HepG2 (cell line): ENCODE measurements at regions not wholly inside any gene's neighbourhood (a gene's known extent, or its start where the extent isn't known, plus 50 kb on each side); places are given as distances from the start of the nearest gene placed in this dataset.

Source experiments
- ATAC-seq: fragments of 200-7000 bp; cut with Tn5 transposase; 3 replicates; pipeline ENCODE4 v1.9.1; 2020; ENCODE audit warnings: mild to moderate bottlenecking, moderate library complexity
- BruUV-seq: library from RNA; stranded (reverse); fragments of 400-500 nt; replicated peaks from 2 replicates; lab custom pipeline; 2021; lab: Mats Ljungman, UMichigan
- CTCF ChIA-PET: fragments of 300-600 bp; formaldehyde crosslinking; extraction: SDS; loops from one replicate; lab custom pipeline; 2021; ENCODE audit warnings: low total read pairs, inconsistent platforms, low intra/inter-chr PET ratio; lab: Yijun Ruan, JAX
- POLR2A ChIA-PET: fragments of 350-600 bp; sonication (Branson Sonifier 250); formaldehyde crosslinking; loops from one replicate; lab custom pipeline; 2020; ENCODE audit warnings: antibody characterized with exemption, inconsistent platforms; lab: Yijun Ruan, JAX
- DNase-seq: peaks from one replicate; pipeline ENCODE4 v3.0.0-alpha.2; 2015; ENCODE audit warnings: low spot score
- FAIRE-seq: peaks from 3 replicates; lab custom pipeline; 2011; peaks lifted over from hg19 to GRCh38; lab: Jason Lieb, UNC
- H2AFZ ChIP-seq: one replicate; pipeline ENCODE4 v1.6.1; 2011; ENCODE audit warnings: low read length, inconsistent platforms
- H3K27ac ChIP-seq: fragments of 300-600 bp; 3 replicates; pipeline ENCODE4 v1.8.0; 2011; ENCODE audit warnings: mixed run types, mild to moderate bottlenecking, mixed read lengths, low read length, inconsistent platforms; ENCODE audit not compliant: insufficient read depth; ENCODE audit errors: extremely low read length
- H3K27me3 ChIP-seq, 2 experiments: fragments of 200-600 bp in 1 of 2; 2 replicates in 1 of 2; 3 replicates in 1 of 2; pipeline versions ENCODE4 v1.6.0 to v1.8.0; 2011; ENCODE audit warnings: low read length in 2 of 2, mild to moderate bottlenecking in 2 of 2, moderate library complexity in 2 of 2, inconsistent platforms in 1 of 2; ENCODE audit not compliant: insufficient read depth in 2 of 2, control insufficient read depth in 1 of 2
- H3K36me3 ChIP-seq, 2 experiments: fragments of 200-600 bp in 1 of 2; replicated peaks in 1 of 2; 2 replicates in 1 of 2; 3 replicates in 1 of 2; pipeline versions ENCODE4 v1.5.1 to v1.8.0; 2011; ENCODE audit warnings: low read length in 2 of 2, inconsistent platforms in 1 of 2; ENCODE audit not compliant: insufficient read depth in 2 of 2, control insufficient read depth in 1 of 2
- H3K4me1 ChIP-seq: 2 replicates; pipeline ENCODE4 v1.5.1; 2012; ENCODE audit warnings: low read length, inconsistent platforms; ENCODE audit not compliant: insufficient read depth
- H3K4me2 ChIP-seq: 2 replicates; pipeline ENCODE4 v1.6.0; 2011; ENCODE audit warnings: low read depth, low read length, inconsistent platforms
- H3K4me3 ChIP-seq, 3 experiments: fragments of 200-600 bp in 1 of 3; sonication (generic), shearing (Covaris generic) in 1 of 3; replicated peaks in 1 of 3; 2 replicates each; pipeline ENCODE4 v1.5.1; 2011 to 2016; ENCODE audit warnings: low read length in 3 of 3, inconsistent platforms in 2 of 3, low read depth in 2 of 3, mild to moderate bottlenecking in 2 of 3, control low read depth in 1 of 3, mixed read lengths in 1 of 3; ENCODE audit not compliant: insufficient read depth in 1 of 3
- H3K79me2 ChIP-seq: one replicate; pipeline ENCODE4 v1.6.1; 2011; ENCODE audit warnings: low read length, inconsistent platforms; ENCODE audit not compliant: insufficient read depth
- H3K9ac ChIP-seq: 2 replicates; pipeline ENCODE4 v1.6.0; 2011; ENCODE audit warnings: mild to moderate bottlenecking, low read depth, low read length, inconsistent platforms; ENCODE audit not compliant: insufficient read depth
- H3K9me3 ChIP-seq: 2 replicates; pipeline ENCODE4 v1.5.1; 2012; ENCODE audit warnings: mild to moderate bottlenecking, low read length
- H4K20me1 ChIP-seq: 2 replicates; pipeline ENCODE4 v1.6.0; 2011; ENCODE audit warnings: inconsistent platforms, mild to moderate bottlenecking, low read length, moderate library complexity; ENCODE audit not compliant: insufficient read depth
- ARNT2 ChIP-seq: sonication (generic); formaldehyde crosslinking; IDR thresholded peaks from 2 replicates; pipeline ENCODE4 v1.8.0; 2022; ENCODE audit warnings: mild to moderate bottlenecking, low read depth, missing genetic modification reagents, moderate library complexity
- EEA1 ChIP-seq: sonication (generic); formaldehyde crosslinking; IDR thresholded peaks from 2 replicates; pipeline ENCODE4 v1.5.1; 2020; ENCODE audit warnings: mild to moderate bottlenecking, missing genetic modification reagents, borderline replicate concordance
- EP300 ChIP-seq, 3 experiments: sonication (generic) in 1 of 3; formaldehyde crosslinking in 1 of 3; IDR thresholded peaks; 2 replicates each; pipeline versions ENCODE4 v1.5.1 to v1.6.1; 2011 to 2020; ENCODE audit warnings: low read depth in 2 of 3, low read length in 2 of 3, borderline replicate concordance in 1 of 3, improper control_type of control experiment in 1 of 3, mild to moderate bottlenecking in 1 of 3, missing genetic modification reagents in 1 of 3, moderate library complexity in 1 of 3
- GZF1 ChIP-seq: sonication (generic); formaldehyde crosslinking; IDR thresholded peaks from 2 replicates; pipeline ENCODE4 v1.5.1; 2020; ENCODE audit warnings: mild to moderate bottlenecking, missing genetic modification reagents
- HNF4G ChIP-seq, 2 experiments: sonication (generic) in 1 of 2; formaldehyde crosslinking in 1 of 2; IDR thresholded peaks; 2 replicates each; pipeline versions ENCODE4 v1.4.0 to v1.6.1; 2011 to 2020; ENCODE audit warnings: borderline replicate concordance in 2 of 2, low read depth in 2 of 2, mild to moderate bottlenecking in 2 of 2, low read length in 1 of 2, missing genetic modification reagents in 1 of 2, moderate library complexity in 1 of 2
- MAF1 ChIP-seq: sonication (generic); formaldehyde crosslinking; IDR thresholded peaks from 2 replicates; pipeline ENCODE4 v1.5.0; 2020; ENCODE audit warnings: missing genetic modification reagents, borderline replicate concordance
- MZF1 ChIP-seq: sonication (generic); formaldehyde crosslinking; IDR thresholded peaks from 2 replicates; pipeline ENCODE4 v1.8.1; 2023; ENCODE audit warnings: mild to moderate bottlenecking, missing genetic modification reagents, borderline replicate concordance
- NCOA2 ChIP-seq: sonication (generic); formaldehyde crosslinking; IDR thresholded peaks from 2 replicates; pipeline ENCODE4 v1.8.0; 2022; ENCODE audit warnings: inconsistent platforms
- NFATC3 ChIP-seq: sonication (generic); formaldehyde crosslinking; IDR thresholded peaks from 2 replicates; pipeline ENCODE4 v1.5.1; 2020; ENCODE audit warnings: mild to moderate bottlenecking, missing genetic modification reagents
- PHF5A ChIP-seq: IDR thresholded peaks from one replicate; pipeline ENCODE4 v1.6.1; 2018; ENCODE audit warnings: low read depth, missing genetic modification reagents; ENCODE audit not compliant: unreplicated experiment
- POLR2A ChIP-seq, 2 experiments: IDR thresholded peaks; 2 replicates each; pipeline ENCODE4 v1.6.1; 2011; ENCODE audit warnings: low read depth in 2 of 2, low read length in 2 of 2, mild to moderate bottlenecking in 1 of 2, moderate library complexity in 1 of 2; ENCODE audit not compliant: insufficient read depth in 1 of 2
- ZNF382 ChIP-seq: sonication (generic); formaldehyde crosslinking; IDR thresholded peaks from 2 replicates; pipeline ENCODE4 v1.5.0; 2020; ENCODE audit warnings: missing genetic modification reagents, mild to moderate bottlenecking, borderline replicate concordance
- ZNF850 ChIP-seq: sonication (generic); formaldehyde crosslinking; conservative IDR thresholded peaks from 2 replicates; pipeline ENCODE4 v1.9.0; 2021; ENCODE audit warnings: mild to moderate bottlenecking, missing genetic modification reagents
- WGBS: methylation state at CpG from one replicate; pipeline ENCODE4 v1.1.6; 2017; ENCODE audit warnings: low lambda C conversion rate; 5-methylcytosine and 5-hydroxymethylcytosine counted together
- in situ Hi-C: cut with HindIII; loops from 2 replicates; pipeline ENCODE4 v1.10.0; 2017; ENCODE audit warnings: low pct_unique_long_range_greater_than_20kb; ENCODE audit not compliant: extremely low pct_ligation_motif_present
- intact Hi-C: fragments of 100-400 bp; cut with micrococcal nuclease; formaldehyde crosslinking; loops from one replicate; pipeline ENCODE4 v1.10.0; 2022; ENCODE audit not compliant: unreplicated experiment
- TF ChIP-seq, protein P1 (sequence below): sonication (generic); formaldehyde crosslinking; IDR thresholded peaks from 2 replicates; pipeline ENCODE4 v1.5.0; 2020; ENCODE audit warnings: mild to moderate bottlenecking, missing genetic modification reagents
- TF ChIP-seq, protein P2 (sequence below): sonication (generic); formaldehyde crosslinking; IDR thresholded peaks from 2 replicates; pipeline ENCODE4 v1.8.1; 2023; ENCODE audit warnings: missing genetic modification reagents, inconsistent platforms, borderline replicate concordance

DNA sequence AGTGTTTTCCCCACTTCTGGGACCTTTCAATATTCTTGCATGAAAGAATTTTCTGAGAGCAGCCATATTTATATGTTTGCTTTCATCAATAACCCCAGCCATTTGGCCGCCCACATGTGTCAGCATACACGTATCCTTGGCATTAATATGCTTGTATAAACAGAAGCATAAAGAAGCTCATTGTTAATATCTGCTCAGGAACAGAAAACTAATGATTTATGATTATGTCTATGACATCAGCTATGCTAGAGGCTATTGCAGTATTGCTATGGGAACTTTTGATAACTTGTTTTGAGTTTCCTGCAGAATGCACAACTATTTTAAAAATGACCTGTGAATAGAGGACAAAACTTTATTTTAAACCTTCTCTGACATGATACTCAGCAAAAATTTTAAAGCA, 300.9 kb upstream of the MTPN start:
- intact Hi-C loops (no loop called here), in situ Hi-C loops (no loop called here)
- BruUV-seq: no TSS peak
- ChIA-PET POLR2A (no interaction called here), CTCF (no interaction called here)
- no peaks in the 10 kb centered on the region for H4K20me1 ChIP-seq
- H3K4me1 ChIP-seq: no peaks in the 10 kb centered on the region
- no peak overlapping the region for H3K4me2 ChIP-seq
- H3K27ac ChIP-seq: no peak overlapping the region
- no peak for ATAC-seq
- H3K27me3 ChIP-seq: no peaks in the 10 kb centered on the region
- TF ChIP-seq MZF1 (CRISPR knock-in tag): no peak
- no peak for TF ChIP-seq ZNF850
- TF ChIP-seq GZF1 (CRISPR knock-in tag): no peak
- no peak for TF ChIP-seq ARNT2 (CRISPR knock-in tag)
- no peak for TF ChIP-seq POLR2A (IDR thresholded peaks at IDR 0.05; ENCODE audit: insufficient read depth in 1 of 2, low read depth in 2 of 2, low read length in 2 of 2)
- WGBS: 11% methylated on average over 2 of the region's 2 CpGs
- H3K36me3 ChIP-seq: no peaks in the 10 kb centered on the region
- H3K4me3 ChIP-seq: no peak overlapping the region
- DNase-seq: no peak
- FAIRE-seq: no peak
- no peak overlapping the region for H2AFZ ChIP-seq
- no peaks in the 10 kb centered on the region for H3K79me2 ChIP-seq
- no peaks in the 10 kb centered on the region for H3K9me3 ChIP-seq
- no peak overlapping the region for H3K9ac ChIP-seq

DNA sequence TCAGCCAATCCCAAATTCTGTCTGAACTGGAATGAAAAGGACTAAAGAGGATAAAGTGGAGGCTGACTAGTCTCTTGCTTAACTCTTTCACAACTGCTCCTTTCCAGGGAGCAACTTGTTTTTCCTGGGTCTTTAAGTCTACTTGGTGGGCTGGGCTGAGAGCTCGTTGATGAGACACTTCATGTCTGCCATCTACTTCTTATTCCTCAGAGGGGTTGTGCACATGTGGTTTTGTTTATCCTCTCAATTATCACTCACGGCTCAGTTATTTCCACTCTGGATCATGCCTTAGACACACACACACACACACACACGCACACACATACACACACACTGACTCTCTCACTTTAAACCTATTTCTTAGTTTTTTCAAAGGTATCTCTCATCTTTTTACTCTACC, 298.6 kb upstream of the MTPN start:
- no peaks in the 10 kb centered on the region for H3K36me3 ChIP-seq
- ATAC-seq (no peak), DNase-seq (no peak), FAIRE-seq (no peak)
- intact Hi-C loops (no loop called here), in situ Hi-C loops (no loop called here)
- no peak overlapping the region for H3K4me3 ChIP-seq
- H3K27me3 ChIP-seq: no peaks in the 10 kb centered on the region
- H3K27ac ChIP-seq: no peak overlapping the region
- no peak overlapping the region for H3K4me2 ChIP-seq
- CTCF ChIA-PET: no interaction called here
- BruUV-seq: no TSS peak
- no peak overlapping the region for H2AFZ ChIP-seq
- 0% methylated on average over 3 of the region's 3 CpGs for WGBS
- no peaks in the 10 kb centered on the region for H4K20me1 ChIP-seq
- POLR2A ChIA-PET: no interaction called here
- H3K9me3 ChIP-seq: no peaks in the 10 kb centered on the region
- H3K79me2 ChIP-seq: no peaks in the 10 kb centered on the region
- H3K4me1 ChIP-seq: no peaks in the 10 kb centered on the region
- H3K9ac ChIP-seq: no peak overlapping the region
- TF ChIP-seq NCOA2 (CRISPR knock-in tag): no peak
- TF ChIP-seq MAF1 (CRISPR knock-in tag): no peak
- TF ChIP-seq, protein P1, sequence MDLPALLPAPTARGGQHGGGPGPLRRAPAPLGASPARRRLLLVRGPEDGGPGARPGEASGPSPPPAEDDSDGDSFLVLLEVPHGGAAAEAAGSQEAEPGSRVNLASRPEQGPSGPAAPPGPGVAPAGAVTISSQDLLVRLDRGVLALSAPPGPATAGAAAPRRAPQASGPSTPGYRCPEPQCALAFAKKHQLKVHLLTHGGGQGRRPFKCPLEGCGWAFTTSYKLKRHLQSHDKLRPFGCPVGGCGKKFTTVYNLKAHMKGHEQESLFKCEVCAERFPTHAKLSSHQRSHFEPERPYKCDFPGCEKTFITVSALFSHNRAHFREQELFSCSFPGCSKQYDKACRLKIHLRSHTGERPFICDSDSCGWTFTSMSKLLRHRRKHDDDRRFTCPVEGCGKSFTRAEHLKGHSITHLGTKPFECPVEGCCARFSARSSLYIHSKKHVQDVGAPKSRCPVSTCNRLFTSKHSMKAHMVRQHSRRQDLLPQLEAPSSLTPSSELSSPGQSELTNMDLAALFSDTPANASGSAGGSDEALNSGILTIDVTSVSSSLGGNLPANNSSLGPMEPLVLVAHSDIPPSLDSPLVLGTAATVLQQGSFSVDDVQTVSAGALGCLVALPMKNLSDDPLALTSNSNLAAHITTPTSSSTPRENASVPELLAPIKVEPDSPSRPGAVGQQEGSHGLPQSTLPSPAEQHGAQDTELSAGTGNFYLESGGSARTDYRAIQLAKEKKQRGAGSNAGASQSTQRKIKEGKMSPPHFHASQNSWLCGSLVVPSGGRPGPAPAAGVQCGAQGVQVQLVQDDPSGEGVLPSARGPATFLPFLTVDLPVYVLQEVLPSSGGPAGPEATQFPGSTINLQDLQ: no peak
- no peak for TF ChIP-seq EEA1 (CRISPR knock-in tag)
- no peak for TF ChIP-seq ZNF382
- no peak for TF ChIP-seq NFATC3
- TF ChIP-seq, protein P2, sequence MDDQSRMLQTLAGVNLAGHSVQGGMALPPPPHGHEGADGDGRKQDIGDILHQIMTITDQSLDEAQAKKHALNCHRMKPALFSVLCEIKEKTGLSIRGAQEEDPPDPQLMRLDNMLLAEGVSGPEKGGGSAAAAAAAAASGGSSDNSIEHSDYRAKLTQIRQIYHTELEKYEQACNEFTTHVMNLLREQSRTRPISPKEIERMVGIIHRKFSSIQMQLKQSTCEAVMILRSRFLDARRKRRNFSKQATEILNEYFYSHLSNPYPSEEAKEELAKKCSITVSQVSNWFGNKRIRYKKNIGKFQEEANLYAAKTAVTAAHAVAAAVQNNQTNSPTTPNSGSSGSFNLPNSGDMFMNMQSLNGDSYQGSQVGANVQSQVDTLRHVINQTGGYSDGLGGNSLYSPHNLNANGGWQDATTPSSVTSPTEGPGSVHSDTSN (CRISPR knock-in tag): no peak
- no peak for TF ChIP-seq EP300 (IDR thresholded peaks at IDR 0.05; ENCODE audit: low read depth in 2 of 2, low read length in 2 of 2)
- no peak for TF ChIP-seq EP300 (CRISPR knock-in tag; IDR thresholded peaks at IDR 0.05; ENCODE audit: borderline replicate concordance)
- TF ChIP-seq HNF4G (IDR thresholded peaks at IDR 0.05; ENCODE audit: borderline replicate concordance, low read depth, low read length): no peak
- no peak for TF ChIP-seq HNF4G (CRISPR knock-in tag; IDR thresholded peaks at IDR 0.05; ENCODE audit: borderline replicate concordance, low read depth)
- TF ChIP-seq PHF5A (CRISPR knock-in tag): no peak
